Activated naive CD8-positive, alpha-beta T cell (primary cell): ENCODE measurements at regions not wholly inside any gene's neighbourhood (a gene's known extent, or its start where the extent isn't known, plus 50 kb on each side); places are given as distances from the start of the nearest gene placed in this dataset.

Experiments used
- H3K27ac Mint-ChIP-seq: one replicate; pipeline ENCODE4 v1.8.0; 2021; ENCODE audit warnings: mixed read lengths
- H3K27me3 Mint-ChIP-seq: one replicate; pipeline ENCODE4 v1.8.0; 2021; ENCODE audit warnings: mixed read lengths
- H3K36me3 Mint-ChIP-seq: one replicate; pipeline ENCODE4 v1.8.0; 2021; ENCODE audit warnings: mixed read lengths
- H3K4me1 Mint-ChIP-seq: one replicate; pipeline ENCODE4 v1.8.0; 2021; ENCODE audit warnings: low read depth, mixed read lengths
- H3K4me3 Mint-ChIP-seq: one replicate; pipeline ENCODE4 v1.8.0; 2021; ENCODE audit warnings: mild to moderate bottlenecking, mixed read lengths
- H3K9me3 Mint-ChIP-seq: one replicate; pipeline ENCODE4 v1.8.0; 2021; ENCODE audit warnings: low read depth, mixed read lengths

- Mint-ChIP-seq H3K4me1 (no peaks in the 10 kb centered on the region), H3K27me3 (no peaks in the 10 kb centered on the region), H3K27ac (no peak overlapping the region), H3K4me3 (no peak overlapping the region), H3K36me3 (no peaks in the 10 kb centered on the region), H3K9me3 (peaks cover 8% of the 10 kb centered on the region)
These were observed 562.8 kb upstream of the SGCG start for GRCh38 chr13:22618002-22618401.

GRCh38 chr13:22625691-22626090, 555.1 kb upstream of the SGCG start:
- no peaks in the 10 kb centered on the region for H3K27me3 Mint-ChIP-seq
- no peak overlapping the region for H3K27ac Mint-ChIP-seq
- no peaks in the 10 kb centered on the region for H3K4me1 Mint-ChIP-seq
- H3K4me3 Mint-ChIP-seq, result no peak overlapping the region
- H3K9me3 Mint-ChIP-seq, result peaks cover 3% of the 10 kb centered on the region
- H3K36me3 Mint-ChIP-seq, result no peaks in the 10 kb centered on the region

DNA sequence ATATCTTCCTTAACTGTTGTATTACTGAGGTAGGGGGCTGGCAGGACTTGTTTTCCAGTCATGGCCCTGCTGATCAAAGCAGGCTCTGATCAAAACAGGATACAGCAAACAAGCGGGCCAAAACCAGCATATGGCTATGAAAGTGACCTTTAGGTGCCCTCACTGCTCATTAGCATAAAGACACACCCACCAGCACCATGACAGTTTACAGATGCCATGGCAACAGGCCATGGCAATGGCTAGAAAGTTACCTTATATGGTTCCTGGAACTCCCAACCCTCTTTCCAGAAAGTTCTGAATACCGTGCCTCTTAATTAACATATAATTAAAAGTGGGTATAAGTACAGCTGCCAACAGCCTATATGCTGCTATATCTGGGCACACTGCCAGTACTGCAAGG, 551.4 kb upstream of the SGCG start:
- no peaks in the 10 kb centered on the region for H3K36me3 Mint-ChIP-seq
- H3K27ac Mint-ChIP-seq, result no peak overlapping the region
- no peaks in the 10 kb centered on the region for H3K27me3 Mint-ChIP-seq
- peaks cover 10% of the 10 kb centered on the region for H3K9me3 Mint-ChIP-seq
- no peak overlapping the region for H3K4me3 Mint-ChIP-seq
- no peaks in the 10 kb centered on the region for H3K4me1 Mint-ChIP-seq

DNA sequence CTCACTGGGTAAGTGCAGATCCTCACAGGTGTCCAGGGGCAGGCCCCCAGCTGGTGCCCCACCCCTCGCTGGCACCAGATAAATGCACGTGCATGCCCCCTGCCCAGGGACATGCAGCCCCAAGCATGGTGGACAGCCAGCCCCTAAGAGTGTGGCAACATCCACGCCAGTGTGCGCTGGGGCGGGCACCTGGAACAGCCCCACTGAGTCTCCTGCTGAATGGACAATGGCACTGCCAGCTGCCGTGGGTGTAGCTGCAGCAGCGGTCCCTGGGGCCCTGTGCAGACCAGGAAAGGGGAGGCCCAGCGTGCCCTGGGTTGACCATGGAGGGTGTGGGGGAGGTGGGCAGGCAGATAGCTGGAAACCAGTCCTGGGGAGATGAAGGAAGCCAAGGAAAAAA, 538.7 kb upstream of the SGCG start:
- Mint-ChIP-seq H3K27ac (no peak overlapping the region), H3K4me3 (no peak overlapping the region), H3K27me3 (peaks cover 2% of the 10 kb centered on the region), H3K4me1 (no peaks in the 10 kb centered on the region), H3K36me3 (no peaks in the 10 kb centered on the region), H3K9me3 (no peaks in the 10 kb centered on the region)

DNA sequence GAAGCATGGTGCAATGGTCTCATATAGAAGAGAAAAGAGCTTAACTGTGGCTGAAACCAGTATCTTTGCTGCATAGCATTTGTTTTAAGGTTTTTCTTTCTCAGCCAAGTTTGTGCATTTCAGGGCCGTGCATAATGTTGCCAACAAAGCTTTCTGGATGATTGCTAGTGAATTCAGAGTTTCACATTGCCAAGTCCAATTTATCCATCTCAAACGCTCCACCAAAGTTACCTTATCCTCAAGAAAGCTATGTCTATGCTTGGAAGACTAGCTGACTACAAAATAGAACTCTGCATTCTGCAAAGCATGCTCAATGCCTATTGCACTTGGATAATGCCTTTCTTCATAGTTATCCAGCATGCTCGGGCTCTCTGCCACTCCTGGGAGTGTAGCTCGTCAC, 535.8 kb upstream of the SGCG start:
- Mint-ChIP-seq H3K27ac (no peak overlapping the region), H3K9me3 (no peaks in the 10 kb centered on the region), H3K4me3 (no peak overlapping the region), H3K4me1 (no peaks in the 10 kb centered on the region), H3K27me3 (no peaks in the 10 kb centered on the region), H3K36me3 (no peaks in the 10 kb centered on the region)

GRCh38 chr13:22647156-22647850, 533.5 kb upstream of the SGCG start:
- no peaks in the 10 kb centered on the region for H3K36me3 Mint-ChIP-seq
- no peaks in the 10 kb centered on the region for H3K9me3 Mint-ChIP-seq
- H3K27me3 Mint-ChIP-seq, result no peaks in the 10 kb centered on the region
- no peak overlapping the region for H3K27ac Mint-ChIP-seq
- H3K4me1 Mint-ChIP-seq, result no peaks in the 10 kb centered on the region
- H3K4me3 Mint-ChIP-seq, result no peak overlapping the region

DNA sequence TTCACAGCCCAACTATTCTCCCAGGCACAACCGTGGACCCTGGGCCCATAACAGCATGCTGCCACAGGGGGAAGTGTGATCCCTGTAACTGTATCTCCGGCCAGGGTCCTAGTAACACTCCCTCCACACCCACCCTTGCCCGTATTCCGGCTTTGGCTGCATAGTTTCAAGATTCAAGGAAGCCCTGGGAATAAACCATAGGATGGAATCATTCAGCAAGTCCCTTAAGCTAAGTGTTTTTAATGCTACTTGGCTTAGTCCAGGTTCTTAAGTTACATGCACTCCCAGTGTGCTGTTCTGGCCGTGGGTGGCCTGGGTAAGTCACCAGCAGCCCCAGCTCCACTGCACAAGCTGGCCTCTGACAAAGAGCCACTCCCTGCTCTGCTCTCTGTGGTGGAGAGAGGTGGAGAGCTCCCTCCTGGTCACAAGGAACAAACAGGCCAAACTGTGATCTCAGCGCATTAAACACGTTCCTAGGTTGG, 532.4 kb upstream of the SGCG start:
- no peak overlapping the region for H3K27ac Mint-ChIP-seq
- H3K36me3 Mint-ChIP-seq, result no peaks in the 10 kb centered on the region
- no peaks in the 10 kb centered on the region for H3K27me3 Mint-ChIP-seq
- no peaks in the 10 kb centered on the region for H3K4me1 Mint-ChIP-seq
- H3K9me3 Mint-ChIP-seq, result no peaks in the 10 kb centered on the region
- no peak overlapping the region for H3K4me3 Mint-ChIP-seq

DNA sequence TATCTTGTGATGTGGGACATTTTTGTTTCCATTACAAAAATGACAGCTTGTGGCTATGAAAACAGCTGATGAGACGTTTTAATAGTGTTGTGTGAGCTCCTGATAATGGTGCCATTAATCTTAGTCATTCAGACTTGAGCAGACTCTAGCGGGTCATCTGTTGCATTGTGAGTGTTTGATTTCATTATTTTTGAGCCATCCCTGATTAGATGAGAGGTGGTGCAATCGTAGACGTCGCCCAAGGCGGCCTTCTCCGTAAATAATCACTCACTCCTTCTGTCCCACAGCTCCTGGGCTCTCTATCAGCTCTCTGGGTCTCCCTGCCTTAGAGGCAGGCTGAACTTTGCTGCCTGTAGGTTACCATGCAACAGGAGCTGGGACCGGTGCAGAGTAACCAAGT, 528.0 kb upstream of the SGCG start:
- Mint-ChIP-seq H3K4me1 (no peaks in the 10 kb centered on the region), H3K27me3 (no peaks in the 10 kb centered on the region), H3K9me3 (no peaks in the 10 kb centered on the region), H3K4me3 (no peak overlapping the region), H3K36me3 (no peaks in the 10 kb centered on the region), H3K27ac (no peak overlapping the region)

GRCh38 chr13:22653866-22654265, 526.9 kb upstream of the SGCG start:
- Mint-ChIP-seq H3K4me1 (no peaks in the 10 kb centered on the region), H3K27me3 (no peaks in the 10 kb centered on the region), H3K27ac (no peak overlapping the region), H3K4me3 (no peak overlapping the region), H3K36me3 (no peaks in the 10 kb centered on the region), H3K9me3 (no peaks in the 10 kb centered on the region)

GRCh38 chr13:22655106-22655852, 525.5 kb upstream of the SGCG start:
- H3K9me3 Mint-ChIP-seq, result no peaks in the 10 kb centered on the region
- H3K27ac Mint-ChIP-seq, result no peak overlapping the region

DNA sequence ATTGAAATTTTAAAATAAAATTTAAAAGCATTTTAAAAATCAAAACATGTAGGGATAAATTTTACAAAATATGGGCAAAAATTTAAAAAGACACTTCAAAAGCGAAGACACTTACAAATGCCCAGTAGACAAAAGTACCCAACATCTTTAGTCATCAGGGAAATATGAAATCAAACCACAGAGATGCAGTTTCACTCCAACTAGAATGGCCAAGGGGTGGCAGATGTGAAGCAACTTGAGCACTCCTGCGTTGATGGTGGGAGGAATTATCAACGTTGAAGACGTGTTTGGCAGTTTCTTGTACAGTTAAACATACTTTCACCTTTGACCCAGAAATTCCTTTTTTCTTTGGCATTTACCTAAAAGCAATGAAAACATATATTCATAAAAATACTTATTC, 518.0 kb upstream of the SGCG start:
- H3K27ac Mint-ChIP-seq, result no peak overlapping the region
- no peaks in the 10 kb centered on the region for H3K9me3 Mint-ChIP-seq
- H3K27me3 Mint-ChIP-seq, result no peaks in the 10 kb centered on the region
- no peaks in the 10 kb centered on the region for H3K4me1 Mint-ChIP-seq
- H3K36me3 Mint-ChIP-seq, result no peaks in the 10 kb centered on the region
- H3K4me3 Mint-ChIP-seq, result no peak overlapping the region

More at GRCh38 chr13:22655106-22655852, 525.5 kb upstream of the SGCG start:
- H3K27me3 Mint-ChIP-seq, result no peaks in the 10 kb centered on the region
- H3K36me3 Mint-ChIP-seq, result no peaks in the 10 kb centered on the region
- no peak overlapping the region for H3K4me3 Mint-ChIP-seq
- no peaks in the 10 kb centered on the region for H3K4me1 Mint-ChIP-seq

DNA sequence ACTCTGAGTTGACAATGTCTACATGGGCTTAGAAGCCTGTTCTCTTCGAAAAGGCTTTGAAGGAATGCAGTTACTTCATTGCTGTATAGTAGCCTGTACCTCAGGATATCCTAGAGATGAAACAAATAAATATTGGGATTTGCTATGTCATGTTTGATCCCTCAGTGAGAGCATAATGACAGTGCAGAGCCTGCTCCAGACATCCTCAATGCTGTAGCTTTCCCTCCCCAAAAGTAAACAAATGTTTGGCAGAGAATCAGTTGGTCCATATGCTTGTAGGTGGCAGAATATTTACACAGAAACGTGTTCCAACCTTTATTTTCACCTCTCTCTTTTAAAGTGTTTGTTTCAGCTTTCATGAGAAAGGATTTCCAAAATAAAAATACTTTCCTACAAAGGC, 515.3 kb upstream of the SGCG start:
- H3K36me3 Mint-ChIP-seq, result no peaks in the 10 kb centered on the region
- H3K4me1 Mint-ChIP-seq, result no peaks in the 10 kb centered on the region
- no peaks in the 10 kb centered on the region for H3K27me3 Mint-ChIP-seq
- H3K4me3 Mint-ChIP-seq, result no peak overlapping the region
- H3K9me3 Mint-ChIP-seq, result no peaks in the 10 kb centered on the region
- no peak overlapping the region for H3K27ac Mint-ChIP-seq

DNA sequence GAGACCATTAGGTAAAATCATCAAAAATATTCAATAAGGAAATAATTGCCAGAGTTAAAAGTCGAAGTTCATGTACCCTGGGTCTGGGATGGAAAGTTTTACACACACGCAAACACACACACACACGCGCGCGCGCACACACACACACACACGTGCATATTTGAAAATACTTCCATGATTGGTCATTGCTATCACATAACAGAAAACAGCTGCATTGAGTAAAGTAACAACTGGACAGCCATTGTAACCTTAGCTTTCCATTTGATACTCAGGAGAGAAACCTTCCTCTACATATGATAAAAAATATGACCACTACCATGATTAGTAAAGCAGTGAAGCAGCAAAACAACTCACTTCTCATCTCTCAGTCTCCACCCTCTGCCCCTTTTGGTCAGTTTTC, 490.0 kb upstream of the SGCG start:
- H3K36me3 Mint-ChIP-seq, result no peaks in the 10 kb centered on the region
- no peaks in the 10 kb centered on the region for H3K4me1 Mint-ChIP-seq
- H3K4me3 Mint-ChIP-seq, result no peak overlapping the region
- no peaks in the 10 kb centered on the region for H3K27me3 Mint-ChIP-seq
- no peak overlapping the region for H3K27ac Mint-ChIP-seq
- peaks cover 8% of the 10 kb centered on the region for H3K9me3 Mint-ChIP-seq

GRCh38 chr13:22693691-22694090, 487.1 kb upstream of the SGCG start:
- H3K4me1 Mint-ChIP-seq, result no peaks in the 10 kb centered on the region
- no peaks in the 10 kb centered on the region for H3K36me3 Mint-ChIP-seq
- peaks cover 8% of the 10 kb centered on the region for H3K9me3 Mint-ChIP-seq
- no peak overlapping the region for H3K4me3 Mint-ChIP-seq
- H3K27me3 Mint-ChIP-seq, result no peaks in the 10 kb centered on the region
- no peak overlapping the region for H3K27ac Mint-ChIP-seq

GRCh38 chr13:22696433-22696832, 484.3 kb upstream of the SGCG start:
- Mint-ChIP-seq H3K27ac (no peak overlapping the region), H3K4me1 (no peaks in the 10 kb centered on the region), H3K36me3 (no peaks in the 10 kb centered on the region), H3K9me3 (peaks cover 8% of the 10 kb centered on the region), H3K27me3 (no peaks in the 10 kb centered on the region), H3K4me3 (no peak overlapping the region)

GRCh38 chr13:22698467-22698866, 482.3 kb upstream of the SGCG start:
- Mint-ChIP-seq H3K36me3 (no peaks in the 10 kb centered on the region), H3K27ac (no peak overlapping the region), H3K4me1 (no peaks in the 10 kb centered on the region), H3K27me3 (no peaks in the 10 kb centered on the region), H3K9me3 (peaks cover 4% of the 10 kb centered on the region), H3K4me3 (no peak overlapping the region)
